Stimulated activated CD8-positive, alpha-beta memory T cell treated with anti-CD3 and anti-CD28 coated beads, Interleukin-4, amount 100 ng/mL, for 4 hours (primary cell): ENCODE measurements at regions not wholly inside any gene's neighbourhood (a gene's known extent, or its start where the extent isn't known, plus 50 kb on each side); places are given as distances from the start of the nearest gene placed in this dataset.

Experiments
- DNase-seq, 2 donors: peaks; one replicate each; pipeline ENCODE4 v3.0.0-alpha.2; 2020; ENCODE audit warnings: low read depth in 2 of 2, low spot score in 1 of 2

- DNase-seq = no peak
These were observed 211.6 kb downstream of the TRIB2 start for GRCh38 chr2:12928197-12928774.

- no peak for DNase-seq
These were observed 212.2 kb downstream of the TRIB2 start for GRCh38 chr2:12928775-12929401.

GRCh38 chr2:12929758-12930157 is 213.0 kb downstream of the TRIB2 start:
- DNase-seq = no peak

- DNase-seq = no peak
These were observed 213.7 kb downstream of the TRIB2 start for GRCh38 chr2:12930391-12930790.

GRCh38 chr2:12931186-12931844 is 214.6 kb downstream of the TRIB2 start:
- DNase-seq = no peak

GRCh38 chr2:12932192-12932591 is 215.5 kb downstream of the TRIB2 start:
- DNase-seq = no peak

- DNase-seq = no peak
These were observed 217.5 kb downstream of the TRIB2 start for GRCh38 chr2:12934146-12934756.

GRCh38 chr2:12935222-12935621 is 218.5 kb downstream of the TRIB2 start:
- DNase-seq = no peak

GRCh38 chr2:12935796-12936195 is 219.1 kb downstream of the TRIB2 start:
- DNase-seq = no peak

- DNase-seq = no peak
These were observed 224.5 kb downstream of the TRIB2 start for GRCh38 chr2:12941203-12941602.

GRCh38 chr2:12948231-12948960 is 231.7 kb downstream of the TRIB2 start:
- DNase-seq = no peak

GRCh38 chr2:12948961-12949353 is 232.2 kb downstream of the TRIB2 start:
- no peak for DNase-seq

- no peak for DNase-seq
These were observed 232.7 kb downstream of the TRIB2 start for GRCh38 chr2:12949406-12949805.

- no peak for DNase-seq
These were observed 233.4 kb downstream of the TRIB2 start for GRCh38 chr2:12950174-12950573.

GRCh38 chr2:12950957-12951656 is 234.4 kb downstream of the TRIB2 start:
- no peak for DNase-seq

GRCh38 chr2:12951657-12951973 is 234.9 kb downstream of the TRIB2 start:
- DNase-seq = no peak

GRCh38 chr2:12953596-12953995 is 236.9 kb downstream of the TRIB2 start:
- no peak for DNase-seq

- no peak for DNase-seq
These were observed 239.1 kb downstream of the TRIB2 start for GRCh38 chr2:12955864-12956263.

GRCh38 chr2:12957251-12957650 is 240.5 kb downstream of the TRIB2 start:
- DNase-seq = no peak

- DNase-seq = no peak
These were observed 243.2 kb downstream of the TRIB2 start for GRCh38 chr2:12959935-12960334.

GRCh38 chr2:12960671-12961070 is 243.9 kb downstream of the TRIB2 start:
- no peak for DNase-seq
